IPS DF 4.7 (cell line): ENCODE measurements at regions not wholly inside any gene's neighbourhood (a gene's known extent, or its start where the extent isn't known, plus 50 kb on each side); places are given as distances from the start of the nearest gene placed in this dataset.
"Not testable (repeated sequence)": the region's sequence is repeated elsewhere in the genome, so short reads cannot be mapped to it uniquely, and the experiment has no call there.

ENCODE experiments used
- DNase-seq: peaks from one replicate; pipeline ENCODE4 v3.0.0-alpha.2; 2013; ENCODE audit warnings: low spot score; ENCODE audit errors: extremely low read depth

DNA sequence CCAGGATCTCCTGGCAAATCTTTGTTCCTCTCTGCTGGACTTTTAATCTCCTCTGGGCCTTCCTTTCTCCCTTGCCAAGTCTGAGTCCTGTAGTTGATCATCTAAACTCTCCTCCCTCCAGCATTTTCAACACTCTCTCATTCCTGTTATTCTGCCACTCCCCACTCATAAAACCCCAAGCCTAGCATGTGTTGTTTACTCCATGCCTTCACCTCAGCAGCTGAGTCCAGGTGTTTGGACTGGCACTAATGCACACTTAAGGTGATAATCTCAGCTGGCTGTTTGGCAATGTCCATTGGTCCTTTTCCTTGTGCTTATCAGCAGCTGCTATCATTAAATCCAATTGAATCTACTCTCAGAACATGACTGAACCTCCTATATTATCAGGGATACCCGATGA is 876.8 kb upstream of the TENM4 start:
- no peak for DNase-seq

DNA sequence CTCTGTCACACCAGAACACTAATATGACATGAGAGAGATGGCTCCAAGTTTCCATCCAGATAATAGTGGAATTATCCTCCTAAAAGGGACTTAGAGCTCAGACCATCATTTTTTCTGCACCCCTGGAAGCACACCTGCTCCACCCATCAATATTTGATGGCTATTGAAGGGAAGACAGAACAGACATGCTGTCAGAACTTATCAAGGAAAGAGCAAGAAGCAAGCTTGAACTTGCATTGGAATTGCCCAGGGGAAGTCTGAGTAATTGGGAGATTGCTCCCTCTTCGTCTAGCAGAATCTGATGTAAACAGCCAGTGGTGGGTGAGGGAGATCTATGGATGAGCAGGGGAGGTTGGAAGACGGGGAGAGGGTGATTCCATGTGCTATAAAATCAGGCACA is 874.4 kb upstream of the TENM4 start:
- no peak for DNase-seq

GRCh38 chr11:80309301-80309700 is 868.5 kb upstream of the TENM4 start:
- DNase-seq, result no peak

GRCh38 chr11:80307676-80308075 is 866.8 kb upstream of the TENM4 start:
- no peak for DNase-seq

DNA sequence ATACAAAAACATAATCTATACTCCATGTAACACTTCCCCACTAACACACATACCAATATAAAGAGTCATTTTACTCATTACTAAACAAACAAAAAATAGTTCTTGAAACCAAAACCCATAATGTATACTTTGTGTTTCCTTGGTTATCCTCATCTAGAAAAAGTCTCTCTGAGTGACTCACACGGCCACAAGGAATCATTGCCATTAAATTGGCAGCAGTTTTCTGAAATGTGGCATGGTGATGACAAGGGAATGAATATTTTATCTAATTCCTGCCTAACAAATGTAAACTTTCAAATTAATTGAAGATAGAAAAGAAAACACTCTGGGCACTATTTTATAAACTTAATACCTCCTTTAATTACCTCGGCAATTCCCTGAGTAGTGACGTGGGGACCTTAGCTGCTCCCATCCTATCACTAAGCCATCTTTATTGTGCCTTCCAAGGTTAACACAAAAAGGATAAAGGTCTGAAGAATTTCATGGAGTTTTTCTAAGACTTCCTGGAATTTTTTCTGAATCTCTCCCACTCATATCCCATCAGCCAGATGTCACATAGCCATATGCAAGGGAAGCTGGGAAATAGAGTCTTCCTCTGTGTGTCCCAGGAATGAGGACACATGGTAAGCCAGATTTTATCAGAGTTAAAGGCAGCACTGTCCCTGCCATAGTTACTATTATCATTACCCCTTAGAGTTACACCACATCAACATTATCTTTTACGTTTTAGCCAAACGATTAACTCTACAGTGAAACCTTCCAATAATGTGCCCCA is 857.2 kb upstream of the TENM4 start:
- no peak for DNase-seq

- DNase-seq, result no peak
Observed at GRCh38 chr11:80293293-80293692, 852.5 kb upstream of the TENM4 start.

DNA sequence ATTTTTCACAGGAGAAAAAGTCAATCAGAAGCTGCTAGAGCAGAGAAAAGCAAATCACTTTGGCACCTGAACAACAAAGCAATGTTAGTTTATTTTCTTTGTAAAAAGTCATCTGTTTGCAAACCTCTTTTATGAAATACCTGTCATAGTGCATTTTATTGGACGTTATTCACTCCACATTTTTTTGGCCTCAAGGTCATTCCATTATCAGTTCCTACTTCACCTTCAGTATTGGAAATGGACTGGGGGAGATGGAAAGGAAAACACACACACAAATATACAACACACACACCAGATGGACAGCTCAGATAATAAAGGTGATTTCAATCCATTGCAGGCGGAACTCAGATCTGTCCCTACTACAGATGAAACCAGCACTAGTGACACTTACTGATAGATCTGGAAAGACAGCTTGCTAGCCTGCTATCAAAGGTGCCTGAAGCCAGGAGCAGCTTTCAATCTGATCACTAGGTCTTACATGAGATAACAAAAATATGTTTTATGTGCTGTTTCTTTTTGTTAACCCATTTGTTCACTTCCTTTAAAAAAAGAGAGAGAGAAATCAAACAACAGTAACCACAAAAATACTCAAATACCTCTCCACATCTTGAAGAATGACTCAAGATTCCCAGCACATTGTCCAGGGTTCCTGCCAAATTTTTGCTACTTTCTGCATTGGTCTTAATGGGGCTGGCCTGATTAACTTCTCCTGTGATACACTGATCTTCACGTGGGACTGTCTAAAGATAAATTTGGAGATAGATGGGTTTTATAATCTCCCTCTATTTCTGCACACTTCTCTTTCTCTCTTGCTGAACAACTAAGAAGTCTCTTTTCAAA is 844.3 kb upstream of the TENM4 start:
- DNase-seq, result no peak

- no peak for DNase-seq
Observed at GRCh38 chr11:80282643-80283042, 841.8 kb upstream of the TENM4 start.

GRCh38 chr11:80281194-80281593 is 840.4 kb upstream of the TENM4 start:
- DNase-seq, result no peak

GRCh38 chr11:80280737-80281136 is 839.9 kb upstream of the TENM4 start:
- DNase-seq, result no peak

DNA sequence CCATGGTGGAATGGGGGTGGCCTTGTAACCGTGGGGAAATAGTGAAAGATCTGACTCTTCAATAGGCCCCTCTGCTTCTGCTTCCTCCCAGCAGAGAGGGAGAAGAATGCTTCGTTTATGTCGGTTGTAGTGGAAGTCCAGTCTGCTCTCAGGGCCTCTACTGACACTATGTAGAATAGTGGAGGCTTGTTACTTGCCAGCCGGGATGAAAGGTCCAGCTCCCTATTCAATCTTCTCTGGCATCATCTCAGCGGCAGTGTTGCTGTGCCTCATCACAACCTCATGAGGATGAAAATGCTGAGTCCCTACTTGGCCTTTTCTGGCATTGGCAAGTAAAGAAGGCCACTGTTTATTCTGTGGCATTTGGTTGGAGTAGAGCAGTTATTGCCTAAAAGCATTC is 820.9 kb upstream of the TENM4 start:
- DNase-seq, result no peak

DNA sequence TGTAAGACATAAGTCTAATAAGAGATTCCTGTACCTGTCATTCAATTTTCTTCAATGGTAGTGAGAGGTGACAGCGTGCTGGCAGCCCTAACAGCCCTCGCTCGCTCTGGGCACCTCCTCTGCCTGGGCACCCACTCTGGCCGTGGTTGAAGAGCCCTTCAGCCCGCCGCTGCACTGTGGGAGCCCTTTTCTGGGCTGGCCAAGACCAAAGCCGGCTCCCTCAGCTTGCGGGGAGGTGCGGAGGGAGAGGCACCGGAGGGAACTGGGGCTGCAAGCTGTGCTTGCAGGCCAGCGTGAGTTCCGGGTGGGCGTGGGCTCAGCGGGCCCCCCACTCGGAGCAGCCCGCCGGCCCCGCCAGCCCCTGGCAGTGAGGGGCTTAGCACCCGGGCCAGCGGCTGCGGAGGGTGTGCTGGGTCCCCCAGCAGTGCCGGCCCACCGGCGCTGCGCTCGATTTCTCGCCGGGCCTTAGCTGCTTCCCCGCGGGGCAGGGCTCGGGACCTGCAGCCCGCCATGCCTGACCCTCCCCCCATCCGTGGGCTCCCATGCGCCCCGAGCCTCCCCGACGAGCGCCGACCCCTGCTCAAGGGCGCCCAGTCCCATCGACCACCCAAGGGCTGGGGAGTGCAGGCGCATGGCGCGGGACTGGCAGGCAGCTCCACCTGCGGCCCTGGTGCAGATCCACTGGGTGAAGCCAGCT is 816.6 kb upstream of the TENM4 start:
- not testable (repeated sequence) for DNase-seq

GRCh38 chr11:80255021-80255420 is 814.2 kb upstream of the TENM4 start:
- DNase-seq, result no peak

DNA sequence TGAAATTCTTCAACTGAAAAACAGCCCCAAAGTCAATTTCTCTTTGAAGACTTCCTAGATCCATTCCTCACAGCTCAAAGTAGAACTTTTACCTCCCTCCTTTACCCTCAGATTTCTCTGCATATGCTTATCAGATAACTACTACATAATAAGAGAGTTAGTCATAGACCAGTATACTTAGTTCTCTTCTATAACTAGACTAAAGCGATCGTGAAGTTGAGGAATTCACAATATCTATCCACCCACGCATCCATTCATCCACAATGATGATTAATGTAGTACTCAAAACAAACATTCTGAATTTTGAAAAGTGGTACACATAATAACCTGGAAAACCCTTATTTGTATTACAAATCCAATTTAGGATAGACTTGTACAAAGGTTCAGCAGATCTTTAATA is 800.9 kb upstream of the TENM4 start:
- DNase-seq, result no peak

GRCh38 chr11:80240245-80240644 is 799.4 kb upstream of the TENM4 start:
- DNase-seq, result no peak

- DNase-seq, result no peak
Observed at GRCh38 chr11:80239217-80239616, 798.4 kb upstream of the TENM4 start.

GRCh38 chr11:80227915-80228314 is 787.1 kb upstream of the TENM4 start:
- DNase-seq, result no peak

GRCh38 chr11:80214413-80214812 is 773.6 kb upstream of the TENM4 start:
- no peak for DNase-seq

- no peak for DNase-seq
Observed at GRCh38 chr11:80211673-80212072, 770.8 kb upstream of the TENM4 start.

- DNase-seq, result no peak
Observed at GRCh38 chr11:80204021-80204420, 763.2 kb upstream of the TENM4 start.

DNA sequence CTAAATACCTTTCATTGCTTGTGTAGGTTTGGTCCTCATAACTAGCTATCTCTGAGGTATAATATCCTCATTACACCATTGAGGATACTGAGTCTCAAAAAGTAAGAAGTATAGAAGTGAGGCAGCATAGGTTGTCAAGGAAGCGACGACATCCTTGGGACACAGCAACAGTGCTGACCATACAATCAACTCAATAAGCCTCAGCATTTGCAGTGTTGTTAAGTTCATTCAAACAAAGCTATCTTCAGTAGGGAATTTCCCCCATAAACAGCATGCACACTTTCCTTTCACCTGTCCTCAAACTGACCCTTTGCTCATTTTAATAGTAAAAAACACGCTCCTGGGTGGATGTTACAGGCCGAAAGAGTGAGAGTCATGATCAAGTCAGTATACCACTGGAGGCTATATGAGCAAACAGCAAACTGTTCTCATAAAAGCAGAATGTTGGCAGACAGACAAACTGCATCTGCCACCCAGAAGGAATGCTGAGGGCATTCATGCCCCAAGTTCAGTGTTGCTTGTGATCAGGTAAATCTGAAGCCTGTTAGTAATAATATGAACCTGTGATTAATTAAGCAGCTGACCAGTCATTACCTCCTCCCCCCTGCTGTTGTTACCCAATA is 756.2 kb upstream of the TENM4 start:
- DNase-seq, result no peak

DNA sequence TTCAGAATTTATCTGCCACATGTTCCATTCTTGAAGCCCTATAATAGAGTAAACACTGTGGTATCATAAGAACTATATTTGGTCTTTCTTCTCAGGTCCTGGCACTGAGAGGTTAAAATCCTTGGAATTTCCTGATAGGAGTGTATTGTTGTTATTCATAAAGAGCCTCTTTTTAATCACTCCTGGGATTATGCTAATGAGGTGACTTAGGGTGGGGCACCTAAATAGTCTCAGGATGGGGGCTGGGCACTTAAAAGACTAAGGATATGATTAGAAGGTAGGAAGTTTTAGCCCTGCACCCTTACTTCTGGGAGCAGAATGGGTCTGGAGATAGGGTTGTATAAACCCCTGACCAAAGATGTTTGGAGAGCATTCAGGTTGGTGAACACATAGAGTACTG is 755.2 kb upstream of the TENM4 start:
- DNase-seq, result no peak
